ENCODE measurements at regions not wholly inside any gene's neighbourhood (a gene's known extent, or its start where the extent isn't known, plus 50 kb on each side); places are given as distances from the start of the nearest gene placed in this dataset.
"Not testable (repeated sequence)": the region's sequence is repeated elsewhere in the genome, so short reads cannot be mapped to it uniquely, and the experiment has no call there.

DNA sequence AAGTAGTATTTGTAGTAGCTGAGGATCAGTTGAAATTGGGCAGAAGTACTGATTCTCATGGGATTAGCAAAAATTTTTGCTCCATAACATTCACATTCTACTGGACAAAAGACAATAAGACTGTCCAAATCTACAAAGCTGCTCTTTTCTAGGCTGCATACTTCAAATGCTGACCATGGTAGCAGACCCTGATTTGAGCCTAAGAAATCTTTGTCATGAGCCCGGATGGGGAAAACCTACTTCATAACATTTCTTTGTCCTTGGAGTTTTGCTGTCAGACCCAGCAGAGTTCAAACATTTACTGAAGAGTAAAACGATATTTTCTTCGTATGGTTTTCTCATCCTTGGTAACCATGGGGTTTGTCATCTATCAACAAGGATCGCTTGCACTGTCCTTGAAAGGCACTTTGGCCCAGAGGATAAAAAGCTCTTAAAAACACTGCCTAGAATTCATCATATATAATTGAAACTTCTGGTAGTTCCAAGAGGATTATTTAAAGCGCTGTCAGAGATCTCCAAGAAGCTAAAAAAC lies 216.9 kb downstream of the CAVIN4 start:
- no peak for DNase-seq (ENCODE audit: low spot score)
- no peak overlapping the region for H3K27ac ChIP-seq
- TF ChIP-seq POLR2A (IDR thresholded peaks at IDR 0.05), result no peak
- intact Hi-C loops (cut with DNase I), result no loop called here
- H3K27me3 ChIP-seq (replicated peaks; ENCODE audit: insufficient read depth), result no peaks in the 10 kb centered on the region
- H3K9me3 ChIP-seq, result no peaks in the 10 kb centered on the region
- 95% methylated on average over 5 of the region's 5 CpGs for whole genome bisulfite sequencing
- H3K4me3 ChIP-seq, result no peak overlapping the region
- H3K4me1 ChIP-seq (replicated peaks), result no peaks in the 10 kb centered on the region
- H3K36me3 ChIP-seq, result no peaks in the 10 kb centered on the region

DNA sequence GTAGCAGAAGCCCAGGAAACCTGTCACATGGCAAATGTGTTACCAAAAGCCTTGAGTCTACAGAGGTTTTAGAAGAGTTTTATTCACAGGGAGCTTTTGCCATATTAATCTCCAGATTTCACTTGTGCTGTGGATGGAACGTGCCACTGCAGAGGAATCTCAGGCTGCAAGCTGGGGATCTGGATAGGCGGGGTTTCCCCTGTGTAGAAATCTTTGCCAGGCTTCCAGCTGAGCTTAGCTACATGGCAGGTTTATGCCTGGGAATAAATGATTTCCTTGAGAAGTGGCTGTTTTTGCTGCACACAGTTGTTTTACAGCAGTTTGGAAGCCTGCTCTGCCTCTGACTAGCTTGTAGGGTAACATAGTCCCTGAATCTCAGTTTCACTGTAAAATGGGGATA lies 224.6 kb upstream of the PLPPR1 start:
- Histone ChIP-seq H3K27me3 (replicated peaks; ENCODE audit: insufficient read depth) (no peaks in the 10 kb centered on the region), H3K36me3 (no peaks in the 10 kb centered on the region), H3K27ac (no peak overlapping the region), H3K4me3 (no peak overlapping the region), H3K9me3 (no peaks in the 10 kb centered on the region), H3K4me1 (replicated peaks) (no peaks in the 10 kb centered on the region)
- no peak for DNase-seq (ENCODE audit: low spot score)
- WGBS, result 44% methylated on average over 2 of the region's 2 CpGs
- TF ChIP-seq POLR2AphosphoS5 (IDR thresholded peaks at IDR 0.05) (no peak), POLR2A (IDR thresholded peaks at IDR 0.05) (no peak)
- TF ChIP-seq, protein P1, sequence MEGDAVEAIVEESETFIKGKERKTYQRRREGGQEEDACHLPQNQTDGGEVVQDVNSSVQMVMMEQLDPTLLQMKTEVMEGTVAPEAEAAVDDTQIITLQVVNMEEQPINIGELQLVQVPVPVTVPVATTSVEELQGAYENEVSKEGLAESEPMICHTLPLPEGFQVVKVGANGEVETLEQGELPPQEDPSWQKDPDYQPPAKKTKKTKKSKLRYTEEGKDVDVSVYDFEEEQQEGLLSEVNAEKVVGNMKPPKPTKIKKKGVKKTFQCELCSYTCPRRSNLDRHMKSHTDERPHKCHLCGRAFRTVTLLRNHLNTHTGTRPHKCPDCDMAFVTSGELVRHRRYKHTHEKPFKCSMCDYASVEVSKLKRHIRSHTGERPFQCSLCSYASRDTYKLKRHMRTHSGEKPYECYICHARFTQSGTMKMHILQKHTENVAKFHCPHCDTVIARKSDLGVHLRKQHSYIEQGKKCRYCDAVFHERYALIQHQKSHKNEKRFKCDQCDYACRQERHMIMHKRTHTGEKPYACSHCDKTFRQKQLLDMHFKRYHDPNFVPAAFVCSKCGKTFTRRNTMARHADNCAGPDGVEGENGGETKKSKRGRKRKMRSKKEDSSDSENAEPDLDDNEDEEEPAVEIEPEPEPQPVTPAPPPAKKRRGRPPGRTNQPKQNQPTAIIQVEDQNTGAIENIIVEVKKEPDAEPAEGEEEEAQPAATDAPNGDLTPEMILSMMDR (IDR thresholded peaks at IDR 0.05), result no peak
- intact Hi-C loops (cut with DNase I), result no loop called here

DNA sequence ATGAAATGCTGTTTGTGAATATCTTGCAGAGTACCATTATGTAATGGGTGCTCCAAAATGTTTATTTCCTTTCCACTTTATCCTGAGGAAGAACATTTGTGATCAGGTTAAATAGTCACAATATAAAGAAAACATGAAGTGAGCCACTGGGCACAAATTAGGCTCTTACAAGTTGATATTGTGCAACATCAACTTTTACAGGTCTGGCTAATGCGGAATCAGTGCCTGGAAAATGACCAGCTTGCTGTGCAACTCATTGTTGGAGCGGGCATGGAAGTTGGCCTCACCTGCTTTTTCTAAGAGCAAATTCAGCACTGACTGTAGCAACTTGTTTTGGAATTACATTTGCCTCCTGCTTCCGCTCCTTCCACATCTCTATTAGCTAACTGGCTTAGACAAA lies 216.9 kb upstream of the PLPPR1 start:
- intact Hi-C loops (cut with DNase I), result no loop called here
- Histone ChIP-seq H3K4me1 (replicated peaks) (no peaks in the 10 kb centered on the region), H3K27me3 (replicated peaks; ENCODE audit: insufficient read depth) (no peaks in the 10 kb centered on the region), H3K9me3 (no peaks in the 10 kb centered on the region), H3K27ac (no peak overlapping the region), H3K4me3 (no peak overlapping the region), H3K36me3 (no peaks in the 10 kb centered on the region)
- DNase-seq (ENCODE audit: low spot score), result no peak
- TF ChIP-seq POLR2AphosphoS5 (IDR thresholded peaks at IDR 0.05) (no peak), POLR2A (IDR thresholded peaks at IDR 0.05) (no peak)
- TF ChIP-seq, protein P1 (IDR thresholded peaks at IDR 0.05), result no peak
- WGBS, result 93% methylated on average over 3 of the region's 3 CpGs

DNA sequence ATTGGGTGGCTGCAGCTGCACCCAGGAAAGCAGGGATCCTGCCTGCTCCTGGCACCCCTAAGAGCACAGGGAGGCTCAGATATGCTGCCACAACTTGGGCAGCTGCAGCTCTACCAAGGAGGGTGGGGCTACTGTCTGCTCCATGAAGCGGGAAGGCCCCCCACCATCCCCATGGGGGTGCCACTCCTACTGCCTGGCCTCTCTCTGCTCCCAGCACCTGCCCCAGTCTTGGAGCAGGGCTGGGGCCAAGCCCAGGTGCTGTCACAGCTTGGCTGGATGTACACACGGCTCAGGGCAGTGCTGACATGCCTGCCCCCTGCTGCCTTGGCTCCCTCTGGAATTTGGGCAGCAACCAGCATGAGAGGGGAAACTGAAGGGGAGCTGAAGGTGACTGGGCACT lies 214.7 kb upstream of the PLPPR1 start:
- 80% methylated on average over 2 of the region's 2 CpGs for WGBS
- Histone ChIP-seq H3K9me3 (no peaks in the 10 kb centered on the region), H3K4me3 (no peak overlapping the region), H3K36me3 (no peaks in the 10 kb centered on the region), H3K27ac (no peak overlapping the region), H3K27me3 (replicated peaks; ENCODE audit: insufficient read depth) (no peaks in the 10 kb centered on the region), H3K4me1 (replicated peaks) (no peaks in the 10 kb centered on the region)
- no peak for DNase-seq (ENCODE audit: low spot score)
- TF ChIP-seq, protein P1 (IDR thresholded peaks at IDR 0.05), result no peak
- TF ChIP-seq POLR2A (IDR thresholded peaks at IDR 0.05) (no peak), POLR2AphosphoS5 (IDR thresholded peaks at IDR 0.05) (no peak)
- intact Hi-C loops (cut with DNase I), result no loop called here

DNA sequence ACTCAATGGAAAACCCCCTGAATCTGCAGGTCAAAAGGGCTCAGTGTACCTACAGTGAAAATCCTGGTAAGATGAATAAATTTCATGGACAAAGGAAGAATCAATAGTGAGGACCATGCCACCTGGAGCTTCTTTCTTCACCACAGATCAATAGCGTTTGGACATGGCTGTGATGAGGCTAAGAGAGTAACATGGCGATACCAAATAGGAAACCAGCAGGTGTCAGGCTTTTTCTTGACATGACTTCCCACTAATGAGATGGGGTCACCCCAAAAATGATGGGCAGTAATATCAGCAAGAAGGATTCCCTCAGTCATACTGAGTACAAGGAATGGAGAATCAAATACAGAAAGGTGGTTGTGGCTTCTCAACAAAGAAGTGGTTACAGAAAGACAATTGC lies 208.5 kb upstream of the PLPPR1 start:
- Histone ChIP-seq H3K27me3 (replicated peaks; ENCODE audit: insufficient read depth) (no peaks in the 10 kb centered on the region), H3K9me3 (no peaks in the 10 kb centered on the region), H3K4me1 (replicated peaks) (no peaks in the 10 kb centered on the region), H3K36me3 (no peaks in the 10 kb centered on the region), H3K4me3 (no peak overlapping the region), H3K27ac (no peak overlapping the region)
- intact Hi-C loops (cut with DNase I), result no loop called here
- TF ChIP-seq POLR2A (IDR thresholded peaks at IDR 0.05) (no peak), POLR2AphosphoS5 (IDR thresholded peaks at IDR 0.05) (no peak)
- TF ChIP-seq, protein P1 (IDR thresholded peaks at IDR 0.05), result no peak
- DNase-seq (ENCODE audit: low spot score), result no peak
- 88% methylated on average over 2 of the region's 2 CpGs for WGBS

DNA sequence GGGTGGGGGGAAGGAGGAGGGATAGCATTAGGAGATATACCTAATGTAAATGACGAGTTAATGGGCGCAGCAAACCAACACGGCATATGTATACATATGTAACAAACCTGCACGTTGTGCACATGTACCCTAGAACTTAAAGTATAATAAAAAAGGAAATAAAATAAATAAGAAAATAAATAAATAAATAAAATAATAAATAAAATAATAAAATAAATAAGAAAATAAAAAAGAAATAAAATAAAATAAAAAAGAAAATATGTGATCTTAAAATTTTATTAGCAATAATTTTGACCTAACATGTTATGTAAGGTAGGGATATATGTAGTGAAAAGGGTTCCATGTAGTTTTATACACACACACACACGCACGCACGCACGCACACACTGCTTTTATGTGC lies 195.5 kb upstream of the PLPPR1 start:
- H3K4me3 ChIP-seq; intact Hi-C loops (cut with DNase I); H3K27ac ChIP-seq; H3K27me3 ChIP-seq (replicated peaks; ENCODE audit: insufficient read depth); H3K4me1 ChIP-seq (replicated peaks); H3K9me3 ChIP-seq; H3K36me3 ChIP-seq; DNase-seq (ENCODE audit: low spot score): not testable (repeated sequence)
- WGBS, result 96% methylated on average over 8 of the region's 8 CpGs

All from prostate gland (tissue), 2 donors.